ENCODE measurements at regions not wholly inside any gene's neighbourhood (a gene's known extent, or its start where the extent isn't known, plus 50 kb on each side); places are given as distances from the start of the nearest gene placed in this dataset.
"Not testable (repeated sequence)": the region's sequence is repeated elsewhere in the genome, so short reads cannot be mapped to it uniquely, and the experiment has no call there.

GRCh38 chr7:121744319-121744718, 128.6 kb upstream of the PTPRZ1 start:
- DNase-seq = no peak

DNA sequence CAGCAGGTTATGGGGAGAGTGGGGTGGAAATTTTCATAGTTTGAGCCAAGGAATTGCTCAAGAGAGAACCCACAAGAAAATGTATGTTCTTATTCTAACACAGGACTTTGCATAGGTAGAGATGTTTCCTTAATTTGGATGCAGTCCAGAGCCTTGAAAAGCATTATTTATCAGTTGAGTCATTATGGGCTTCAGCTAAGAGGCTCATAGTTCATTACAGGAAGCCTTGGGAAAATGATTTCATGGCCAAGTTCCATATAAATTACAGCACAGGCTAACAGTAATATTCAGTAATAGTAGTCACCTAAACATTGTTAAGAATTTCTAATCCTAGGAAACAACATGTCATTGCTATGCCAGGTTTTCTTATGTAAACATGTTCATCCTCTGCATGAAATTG, 131.1 kb upstream of the PTPRZ1 start:
- no peak for DNase-seq

DNA sequence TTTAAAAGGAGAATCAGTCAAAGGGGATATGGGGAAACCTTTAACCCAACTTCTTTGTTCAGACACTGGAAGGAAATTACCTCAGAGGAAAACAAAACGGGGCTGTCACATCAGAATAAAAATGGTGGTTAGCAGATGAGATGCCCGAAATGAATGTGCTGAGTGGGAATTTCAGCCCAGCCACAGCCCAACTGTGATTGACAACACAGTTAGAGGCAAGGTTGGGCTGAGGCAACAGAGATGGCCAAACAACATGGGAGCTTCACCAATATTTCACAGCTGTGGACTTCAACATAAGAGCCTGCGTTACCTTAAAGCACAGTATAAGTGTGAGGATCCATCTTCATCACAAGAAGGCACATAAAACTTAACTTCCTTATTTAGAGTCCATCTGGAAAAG, 133.5 kb upstream of the PTPRZ1 start:
- DNase-seq = no peak

GRCh38 chr7:121730869-121731268, 142.1 kb upstream of the PTPRZ1 start:
- DNase-seq = no peak

DNA sequence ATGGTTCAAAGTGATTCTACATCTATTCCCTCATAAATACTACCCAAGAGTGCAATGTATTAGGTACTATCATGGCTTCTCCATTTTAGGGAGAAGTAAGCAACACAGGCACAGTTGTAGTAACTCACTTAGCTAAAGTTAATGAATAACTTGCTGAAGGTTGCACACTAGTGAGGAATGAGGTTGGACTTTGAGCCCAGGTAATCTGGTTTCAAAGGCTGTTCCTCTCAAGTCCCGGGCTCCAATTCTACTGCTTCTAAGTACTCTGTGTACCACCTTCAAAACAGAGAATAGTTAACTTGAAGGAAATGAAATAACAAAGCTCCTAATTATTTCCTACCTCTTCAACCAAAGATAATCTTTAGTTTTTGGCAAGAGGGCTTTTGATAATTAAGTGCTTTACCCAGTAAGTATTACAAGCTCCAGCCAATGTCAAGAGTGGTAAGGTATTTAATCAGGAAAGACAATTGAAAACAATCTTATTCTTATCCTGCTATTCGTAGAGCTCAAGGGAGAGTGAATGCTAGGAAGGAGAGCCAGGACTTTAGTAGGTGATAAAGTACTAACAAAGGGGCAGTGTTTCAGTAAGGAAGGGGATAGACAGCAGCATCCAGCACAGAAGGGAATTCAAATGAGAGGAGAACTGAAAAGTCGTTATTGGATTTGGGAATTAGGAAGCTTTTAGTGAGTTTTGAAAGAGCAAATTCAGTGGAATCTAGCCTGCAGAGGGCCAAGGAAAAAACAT, 158.2 kb upstream of the PTPRZ1 start:
- DNase-seq = no peak

DNA sequence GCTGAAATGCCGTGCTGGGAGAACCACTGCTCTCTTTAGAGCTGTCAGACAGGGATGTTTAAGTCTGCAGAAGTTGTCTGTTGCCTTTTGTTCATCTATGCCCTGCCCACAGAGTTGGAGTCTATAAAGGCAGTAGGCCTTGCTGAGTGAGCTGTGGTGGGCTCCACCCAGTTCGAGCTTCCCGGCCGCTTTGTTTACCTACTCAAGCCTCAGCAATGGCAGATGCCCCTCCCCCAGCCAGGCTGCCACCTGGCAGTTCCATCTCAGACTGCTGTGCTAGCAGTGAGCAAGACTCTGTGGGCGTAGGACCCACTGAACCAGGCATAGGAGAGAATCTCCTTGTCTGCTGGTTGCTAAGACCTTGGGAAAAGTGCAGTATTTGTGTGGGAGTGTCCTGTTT, 160.0 kb upstream of the PTPRZ1 start:
- not testable (repeated sequence) for DNase-seq

GRCh38 chr7:121697731-121698316, 175.1 kb upstream of the PTPRZ1 start:
- no peak for DNase-seq

DNA sequence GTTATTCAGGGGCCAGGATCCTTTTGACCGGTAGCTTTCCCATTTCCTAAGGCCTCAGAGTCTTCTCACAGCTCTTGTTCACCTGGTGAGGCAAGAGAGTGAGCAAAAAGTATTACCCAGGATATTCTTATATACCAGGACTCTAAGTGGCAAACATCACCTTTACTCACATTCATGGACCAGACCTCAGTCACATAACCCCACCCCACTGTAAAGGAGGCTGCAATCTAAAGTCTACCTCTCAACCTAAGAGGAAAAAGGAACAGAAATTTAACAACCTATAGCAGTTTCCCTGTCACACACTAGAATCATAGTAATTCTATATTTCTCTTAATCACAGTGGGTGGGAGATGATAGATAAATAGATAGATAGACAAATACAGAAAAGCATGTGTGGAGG, 176.0 kb upstream of the PTPRZ1 start:
- DNase-seq = no peak

GRCh38 chr7:121689749-121690148, 183.2 kb upstream of the PTPRZ1 start:
- DNase-seq = no peak

DNA sequence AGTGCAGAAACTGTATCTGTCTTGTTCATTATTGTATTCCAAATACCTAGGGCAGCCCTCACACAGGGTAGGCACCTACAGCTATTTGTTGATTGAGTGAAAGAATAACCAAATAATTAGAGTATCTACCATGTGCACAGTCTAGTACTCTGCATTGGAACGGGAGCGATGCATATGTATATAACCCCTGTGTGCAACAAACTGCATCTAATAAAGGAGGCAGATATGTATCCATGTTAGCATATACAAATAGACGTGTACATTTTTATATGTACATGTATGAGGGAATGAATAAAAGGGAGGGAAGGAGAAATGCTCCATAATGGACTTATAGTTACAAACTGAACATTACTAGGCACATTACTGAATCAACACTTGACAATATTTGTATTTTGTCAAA, 191.3 kb upstream of the PTPRZ1 start:
- DNase-seq = no peak

GRCh38 chr7:121676168-121676567, 196.8 kb upstream of the PTPRZ1 start:
- DNase-seq = no peak

- not testable (repeated sequence) for DNase-seq
These were observed 198.5 kb upstream of the PTPRZ1 start for GRCh38 chr7:121674455-121674854.

GRCh38 chr7:121669144-121669543, 203.8 kb upstream of the PTPRZ1 start:
- no peak for DNase-seq

DNA sequence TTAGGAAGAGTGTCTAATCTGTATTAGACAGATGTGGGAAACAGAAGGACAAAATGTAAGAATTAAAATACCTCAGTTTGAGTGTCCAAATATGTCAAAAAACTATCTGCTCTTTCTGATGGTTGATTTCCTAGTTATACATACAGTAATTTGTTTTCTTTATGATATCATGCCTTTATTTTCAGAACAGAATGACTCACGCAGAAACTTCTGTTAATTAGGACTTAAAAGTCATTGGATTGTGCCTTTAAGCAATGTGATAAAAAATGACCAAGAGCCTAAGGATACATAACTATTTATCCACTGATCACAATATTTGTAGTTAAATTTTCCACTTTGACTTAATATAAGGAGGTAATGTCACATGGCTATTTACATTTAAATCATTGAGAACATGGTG, 206.7 kb upstream of the PTPRZ1 start:
- DNase-seq = no peak

DNA sequence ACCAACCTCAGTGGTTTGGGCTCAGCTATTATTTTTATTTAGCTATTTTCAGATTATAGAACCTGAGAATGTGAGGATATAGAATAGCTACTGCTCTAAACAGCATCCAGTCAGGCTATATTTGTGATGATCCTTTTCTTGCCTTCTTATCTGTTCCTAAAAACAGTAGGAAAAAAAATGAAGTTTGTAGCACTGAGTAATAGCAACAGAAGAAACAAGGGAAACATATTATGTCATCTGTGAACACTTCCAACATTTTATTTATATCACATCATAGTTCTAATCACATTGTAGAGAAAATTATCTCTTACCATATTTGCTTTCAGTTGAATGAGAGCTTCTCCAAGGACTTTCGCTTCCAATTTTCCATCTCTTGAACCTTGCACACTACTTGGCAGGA, 229.6 kb upstream of the PTPRZ1 start:
- no peak for DNase-seq

- no peak for DNase-seq
These were observed 233.3 kb upstream of the PTPRZ1 start for GRCh38 chr7:121639705-121640104.

DNA sequence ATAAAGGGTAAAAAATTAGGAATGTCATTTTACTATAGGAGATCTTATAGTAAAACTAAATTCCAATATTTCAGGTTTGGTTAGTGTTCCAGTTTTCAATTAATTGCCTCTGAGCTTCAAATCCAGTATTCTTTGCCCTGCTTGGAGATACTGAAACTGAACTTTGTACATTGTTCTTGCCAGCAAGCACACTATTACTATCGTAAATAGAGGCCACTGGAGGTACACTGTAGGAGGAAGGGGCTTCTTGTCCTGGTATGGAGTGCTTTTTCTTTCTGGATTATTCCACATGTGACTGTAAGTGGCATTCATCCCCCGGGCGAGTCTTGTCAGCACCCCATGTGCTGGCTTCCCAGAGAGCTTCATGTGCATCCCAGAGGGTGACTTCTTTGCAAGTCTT, 234.7 kb upstream of the PTPRZ1 start:
- no peak for DNase-seq

DNA sequence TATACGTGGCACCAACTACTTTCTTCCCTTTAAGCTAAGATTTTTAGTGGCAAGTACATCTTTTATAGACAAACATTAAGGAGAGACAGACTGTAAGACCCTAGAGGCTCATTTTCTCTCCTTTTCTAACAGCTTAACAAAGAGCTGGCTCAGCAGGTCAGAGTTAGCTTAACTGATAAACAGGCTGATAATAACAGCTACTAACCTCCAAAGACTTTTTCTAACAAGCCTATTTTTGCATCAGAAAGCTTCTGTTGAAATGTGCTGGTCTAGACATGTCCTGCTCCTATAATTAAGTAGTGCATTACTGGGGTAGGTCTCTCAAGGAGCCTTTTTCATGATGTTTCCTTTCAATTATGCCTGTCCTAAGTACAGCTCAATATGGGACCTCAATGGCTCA, 238.2 kb upstream of the FAM3C start:
- no peak for DNase-seq

DNA sequence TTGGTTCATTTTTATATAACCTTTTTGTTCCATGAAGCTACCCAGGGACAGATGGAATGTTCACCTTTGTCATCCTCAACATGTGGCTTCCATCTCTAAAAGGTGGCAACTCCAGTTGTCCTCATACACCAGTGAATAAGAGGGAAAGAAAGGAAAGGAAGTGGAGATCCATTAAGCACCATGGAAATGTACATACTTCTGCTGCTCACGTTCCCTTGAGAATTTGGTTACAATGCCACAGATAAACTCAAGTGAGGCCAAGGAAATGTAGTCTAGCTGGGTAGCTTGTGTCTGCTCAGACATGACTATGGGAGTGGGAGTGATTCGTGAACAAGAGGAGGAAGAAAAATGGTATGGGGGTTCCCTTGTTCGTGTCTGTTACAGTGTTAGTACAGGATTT, 237.1 kb upstream of the FAM3C start:
- no peak for DNase-seq

DNA sequence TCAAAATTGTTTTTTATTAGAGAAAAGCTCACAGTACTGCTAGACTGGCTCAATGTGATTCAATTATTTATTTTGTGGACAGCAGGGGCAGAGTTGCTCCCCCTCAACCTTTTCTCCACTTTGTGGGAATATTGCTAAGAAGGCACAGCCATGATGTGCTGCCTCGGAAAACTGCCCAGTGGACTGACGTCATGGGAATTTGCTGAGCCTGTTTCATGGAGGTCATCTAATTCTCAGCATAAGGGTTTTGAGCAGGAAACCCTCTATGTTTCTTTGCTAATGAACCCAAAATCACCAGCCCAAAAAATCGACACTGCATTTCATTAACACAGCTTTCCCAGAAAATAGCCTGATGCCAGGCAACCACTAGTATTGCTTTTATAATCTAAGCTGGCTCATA, 228.8 kb upstream of the FAM3C start:
- DNase-seq = no peak

DNA sequence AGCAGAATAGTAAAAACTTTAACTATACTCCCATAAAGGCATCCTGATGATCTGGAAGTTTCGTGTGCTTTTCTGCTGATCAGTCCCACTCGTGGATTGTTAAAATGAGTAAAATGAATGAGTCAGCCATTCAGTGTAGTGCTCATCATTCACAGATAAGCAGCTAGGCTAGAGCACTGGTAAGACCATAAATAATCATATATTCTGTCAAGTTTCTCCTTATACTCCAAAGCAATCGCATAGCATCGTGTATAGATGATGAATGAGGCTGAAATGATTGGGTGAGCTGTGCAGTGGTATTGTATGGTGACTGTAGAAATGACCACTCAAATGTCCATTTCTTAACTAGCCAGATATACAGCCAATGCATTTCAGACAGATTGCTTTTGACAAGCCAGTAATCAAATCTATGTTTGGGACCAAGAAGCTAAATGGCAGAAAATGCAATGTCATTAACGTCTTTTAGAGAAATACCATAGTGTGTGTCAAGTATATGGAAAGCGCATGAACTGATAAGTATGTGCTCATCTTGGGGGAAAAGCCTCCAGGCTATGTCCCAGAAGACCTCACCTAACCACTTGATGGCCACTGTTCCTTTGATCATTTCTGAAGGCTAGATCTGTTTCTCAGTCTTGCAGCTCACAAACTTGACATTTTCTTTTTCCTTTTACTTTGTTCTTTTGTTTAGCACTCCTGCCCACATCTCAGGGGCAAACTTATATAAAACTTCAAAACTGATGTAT, 227.2 kb upstream of the FAM3C start:
- no peak for DNase-seq

DNA sequence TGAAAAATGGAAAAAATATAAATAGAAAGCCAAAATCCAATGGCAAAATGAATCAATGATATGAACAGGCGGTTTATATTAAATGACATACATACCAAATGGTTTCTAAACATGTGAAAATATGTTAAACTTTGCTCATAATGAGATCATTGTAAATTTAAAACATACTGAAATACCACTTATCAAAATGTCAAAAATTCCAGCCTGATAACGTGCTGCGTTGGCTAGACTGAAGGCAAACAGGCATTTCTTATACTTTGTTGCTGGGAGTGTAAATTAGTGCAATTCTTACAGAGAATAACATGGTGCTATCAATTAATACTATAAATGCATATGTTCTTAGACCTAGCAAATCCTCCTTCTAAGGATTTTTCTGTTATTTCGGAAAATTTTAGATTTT, 225.8 kb upstream of the FAM3C start:
- no peak for DNase-seq

DNA sequence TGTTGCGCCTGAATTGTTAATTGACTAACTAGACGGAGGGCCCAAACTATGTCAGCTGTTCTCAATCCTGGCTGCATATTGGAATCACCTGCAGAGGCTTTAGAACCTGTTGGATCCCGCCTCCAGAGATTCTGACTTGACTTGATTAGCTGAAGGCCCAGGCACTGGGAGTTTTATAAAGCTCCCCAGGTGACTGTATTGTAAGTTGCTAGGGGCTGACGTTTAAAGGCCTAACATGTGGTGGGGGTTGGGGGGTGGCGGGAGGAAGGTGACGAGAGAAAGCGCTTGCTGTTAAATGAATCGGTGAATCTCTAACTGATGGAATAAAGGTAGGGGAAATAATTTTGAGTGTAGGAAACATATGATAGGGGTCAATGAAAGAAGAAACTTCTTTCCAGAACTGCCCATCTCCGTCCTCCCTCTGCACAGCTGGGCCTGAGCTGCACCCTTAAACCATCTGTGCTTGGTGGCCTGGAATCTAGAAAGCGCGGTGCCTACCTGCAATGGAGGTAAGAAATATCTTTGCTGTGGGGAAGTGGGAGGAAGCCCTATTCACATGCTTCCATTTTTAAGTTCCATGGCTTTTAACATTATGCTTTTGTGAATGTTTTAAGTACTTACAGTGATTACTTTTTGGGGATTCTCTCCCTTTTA, 225.0 kb upstream of the FAM3C start:
- DNase-seq = no peak

DNA sequence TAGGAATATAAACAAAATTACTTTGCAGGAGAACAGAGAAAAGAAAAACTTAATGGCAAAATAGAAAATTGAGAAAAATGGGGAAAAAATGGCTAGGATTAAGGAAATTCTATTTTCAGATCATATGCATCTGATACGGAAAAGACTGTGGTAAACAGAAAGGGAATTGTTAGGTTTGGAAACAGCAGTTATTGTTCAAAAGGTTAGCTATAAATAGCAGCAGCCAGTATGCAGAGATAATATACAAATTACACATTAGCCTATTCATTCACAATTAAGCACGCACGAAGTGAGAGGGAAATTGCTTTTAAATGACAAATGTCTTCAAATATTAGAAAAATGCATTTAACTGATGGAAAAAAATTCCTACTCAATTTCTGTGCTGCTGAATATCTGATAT, 224.1 kb upstream of the FAM3C start:
- DNase-seq = no peak
